K562 (cell line): ENCODE measurements at regions not wholly inside any gene's neighbourhood (a gene's known extent, or its start where the extent isn't known, plus 50 kb on each side); places are given as distances from the start of the nearest gene placed in this dataset.

Experiments
- BRCA1 ChIP-seq, 2 experiments: fragments of 450-650 bp in 1 of 2; sonication (generic) in 1 of 2; formaldehyde crosslinking in 1 of 2; IDR thresholded peaks; 2 replicates each; pipeline versions ENCODE4 v1.5.0 to v1.6.1; 2017 to 2020; ENCODE audit warnings: mild to moderate bottlenecking in 1 of 2, missing genetic modification reagents in 1 of 2
- CBFB ChIP-seq: sonication (generic); formaldehyde crosslinking; IDR thresholded peaks from 2 replicates; pipeline ENCODE4 v1.4.0; 2020; ENCODE audit warnings: mild to moderate bottlenecking, missing genetic modification reagents
- DDX20 ChIP-seq: fragments of 450-650 bp; IDR thresholded peaks from 2 replicates; pipeline ENCODE4 v1.6.1; 2016; ENCODE audit warnings: missing genetic modification characterization, low read depth, mild to moderate bottlenecking, missing compliant biosample characterization, moderate library complexity
- DEAF1 ChIP-seq: fragments of 450-650 bp; formaldehyde crosslinking; IDR thresholded peaks from 2 replicates; pipeline ENCODE4 v1.4.0; 2020; ENCODE audit warnings: mild to moderate bottlenecking, moderate library complexity
- FUS ChIP-seq: fragments of 200-400 bp; formaldehyde crosslinking; optimal IDR thresholded peaks from 2 replicates; pipeline ENCODE3; 2017; ENCODE audit warnings: low read depth, low read length
- KDM1A ChIP-seq, 2 experiments: fragments of 450-650 bp; IDR thresholded peaks; 2 replicates each; pipeline ENCODE4 v1.6.1; 2016; ENCODE audit warnings: mild to moderate bottlenecking in 2 of 2
- MAZ ChIP-seq, 2 experiments: fragments of 450-650 bp in 1 of 2; sonication (generic) in 1 of 2; formaldehyde crosslinking; IDR thresholded peaks in 1 of 2; conservative IDR thresholded peaks in 1 of 2; 2 replicates each; pipeline versions ENCODE4 v1.4.0 to v1.5.0; 2020; ENCODE audit warnings: mild to moderate bottlenecking in 1 of 2, missing genetic modification reagents in 1 of 2
- MIER1 ChIP-seq: fragments of 450-650 bp; IDR thresholded peaks from 2 replicates; pipeline ENCODE4 v1.6.1; 2016; ENCODE audit warnings: antibody characterized with exemption, mild to moderate bottlenecking, low read depth
- NFIX ChIP-seq: fragments of 250-450 bp; sonication (Bioruptor Pico); IDR thresholded peaks from 2 replicates; pipeline ENCODE4 v1.4.0; 2020; ENCODE audit warnings: low read depth, mild to moderate bottlenecking, moderate library complexity
- NR1H2 ChIP-seq: sonication (generic); formaldehyde crosslinking; IDR thresholded peaks from 2 replicates; pipeline ENCODE4 v1.4.0; 2020; ENCODE audit warnings: mild to moderate bottlenecking, missing genetic modification reagents
- NR3C1 ChIP-seq: sonication (generic); formaldehyde crosslinking; IDR thresholded peaks from 2 replicates; pipeline ENCODE4 v1.8.1; 2022; ENCODE audit warnings: missing genetic modification reagents
- PATZ1 ChIP-seq: fragments of 250-450 bp; sonication (Bioruptor Pico); IDR thresholded peaks from 2 replicates; pipeline ENCODE4 v1.5.0; 2020; ENCODE audit warnings: mild to moderate bottlenecking, borderline replicate concordance
- PCBP2 ChIP-seq: fragments of 200-400 bp; formaldehyde crosslinking; IDR thresholded peaks from 2 replicates; pipeline ENCODE4 v1.6.1; 2018; ENCODE audit warnings: low read length, low read depth, mild to moderate bottlenecking, moderate library complexity; ENCODE audit not compliant: poor library complexity, severe bottlenecking
- PML ChIP-seq: IDR thresholded peaks from 2 replicates; pipeline ENCODE4 v1.6.1; 2012; ENCODE audit warnings: low read length, inconsistent platforms
- TAL1 ChIP-seq: fragments of 450-650 bp; IDR thresholded peaks from 2 replicates; pipeline ENCODE4 v1.6.1; 2016; ENCODE audit warnings: mild to moderate bottlenecking
- TSC22D4 ChIP-seq: fragments of 450-650 bp; IDR thresholded peaks from 2 replicates; pipeline ENCODE4 v1.6.1; 2016; ENCODE audit warnings: missing genetic modification characterization, missing biosample characterization, control low read depth
- TSHZ1 ChIP-seq: fragments of 250-450 bp; sonication (Bioruptor Pico); IDR thresholded peaks from 2 replicates; pipeline ENCODE4 v1.4.0; 2020; ENCODE audit warnings: mild to moderate bottlenecking, moderate library complexity
- ZNF23 ChIP-seq: fragments of 250-450 bp; sonication (Bioruptor Pico); IDR thresholded peaks from 2 replicates; pipeline ENCODE4 v1.4.0; 2020; ENCODE audit warnings: mild to moderate bottlenecking
- ZNF280A ChIP-seq: fragments of 450-650 bp; IDR thresholded peaks from 2 replicates; pipeline ENCODE4 v1.6.1; 2018; ENCODE audit warnings: mild to moderate bottlenecking, low read depth; ENCODE audit not compliant: partially characterized antibody
- ZNF436 ChIP-seq: fragments of 250-450, 450-650 bp; sonication (Bioruptor Pico); formaldehyde crosslinking; IDR thresholded peaks from 2 replicates; pipeline ENCODE4 v1.7.0; 2020; ENCODE audit warnings: mild to moderate bottlenecking

GRCh38 chr1:20430355-20431175 lies 55.4 kb downstream of the CAMK2N1 start (continued):
- TF ChIP-seq TAL1 (no peak), NR3C1 (CRISPR knock-in tag) (no peak), MIER1 (no peak), PCBP2 (no peak), ZNF436 (no peak), CBFB (CRISPR knock-in tag) (no peak), PATZ1 (no peak), DEAF1 (CRISPR knock-in tag) (0 out of 2 replicates have a peak, but pooled peaks have one; percentile 26), MAZ (CRISPR knock-in tag; conservative IDR thresholded peaks at IDR 0.05 in 1 of 2, IDR thresholded peaks at IDR 0.05 in 1 of 2) (0 out of 4 replicates have a peak, but pooled peaks have one; percentile 38 to 42), NFIX (CRISPR knock-in tag) (no peak), KDM1A (IDR thresholded peaks at IDR 0.05) (no peak), DDX20 (tag) (no peak), ZNF280A (no peak), ZNF23 (CRISPR knock-in tag) (no peak), NR1H2 (CRISPR knock-in tag) (no peak), TSHZ1 (CRISPR knock-in tag) (no peak), PML (no peak), TSC22D4 (tag) (no peak), FUS (no peak), BRCA1 (IDR thresholded peaks at IDR 0.05) (no peak), BRCA1 (CRISPR knock-in tag; IDR thresholded peaks at IDR 0.05) (no peak)
- TF ChIP-seq, all 486 proteins: peak for 20
